PC-9 (cell line): ENCODE measurements at regions not wholly inside any gene's neighbourhood (a gene's known extent, or its start where the extent isn't known, plus 50 kb on each side); places are given as distances from the start of the nearest gene placed in this dataset.

Experiments
- EZH2 ChIP-seq: fragments of 200-600 bp; sonication (generic); IDR thresholded peaks from 2 replicates; pipeline ENCODE4 v1.8.0; 2017; ENCODE audit warnings: antibody characterized with exemption, low read depth
- TF ChIP-seq, protein P1 (sequence below): fragments of 200-600 bp; sonication (generic); conservative IDR thresholded peaks from 2 replicates; pipeline ENCODE4 v1.6.1; 2017; ENCODE audit warnings: mixed run types, antibody characterized with exemption, mild to moderate bottlenecking, moderate library complexity

GRCh38 chr15:61712129-61712759 is 348.0 kb downstream of the VPS13C start:
- TF ChIP-seq, protein P1, sequence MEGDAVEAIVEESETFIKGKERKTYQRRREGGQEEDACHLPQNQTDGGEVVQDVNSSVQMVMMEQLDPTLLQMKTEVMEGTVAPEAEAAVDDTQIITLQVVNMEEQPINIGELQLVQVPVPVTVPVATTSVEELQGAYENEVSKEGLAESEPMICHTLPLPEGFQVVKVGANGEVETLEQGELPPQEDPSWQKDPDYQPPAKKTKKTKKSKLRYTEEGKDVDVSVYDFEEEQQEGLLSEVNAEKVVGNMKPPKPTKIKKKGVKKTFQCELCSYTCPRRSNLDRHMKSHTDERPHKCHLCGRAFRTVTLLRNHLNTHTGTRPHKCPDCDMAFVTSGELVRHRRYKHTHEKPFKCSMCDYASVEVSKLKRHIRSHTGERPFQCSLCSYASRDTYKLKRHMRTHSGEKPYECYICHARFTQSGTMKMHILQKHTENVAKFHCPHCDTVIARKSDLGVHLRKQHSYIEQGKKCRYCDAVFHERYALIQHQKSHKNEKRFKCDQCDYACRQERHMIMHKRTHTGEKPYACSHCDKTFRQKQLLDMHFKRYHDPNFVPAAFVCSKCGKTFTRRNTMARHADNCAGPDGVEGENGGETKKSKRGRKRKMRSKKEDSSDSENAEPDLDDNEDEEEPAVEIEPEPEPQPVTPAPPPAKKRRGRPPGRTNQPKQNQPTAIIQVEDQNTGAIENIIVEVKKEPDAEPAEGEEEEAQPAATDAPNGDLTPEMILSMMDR: no peak
- no peak for TF ChIP-seq EZH2
